ENCODE measurements at regions not wholly inside any gene's neighbourhood (a gene's known extent, or its start where the extent isn't known, plus 50 kb on each side); places are given as distances from the start of the nearest gene placed in this dataset.

- Histone ChIP-seq H3K9me3 (ENCODE audit: low read length) (no peaks in the 10 kb centered on the region), H3K36me3 (ENCODE audit: insufficient read depth, low read length) (no peaks in the 10 kb centered on the region), H3K27me3 (ENCODE audit: insufficient read depth, low read length) (no peaks in the 10 kb centered on the region), H3K4me3 (ENCODE audit: low read length) (no peak overlapping the region), H3K4me1 (ENCODE audit: insufficient read depth, low read length) (peaks cover 9% of the 10 kb centered on the region), H2AFZ (ENCODE audit: low read depth, low read length) (peak overlapping the region; percentile 40)
Observed at GRCh38 chr13:67298297-67298696, 68.2 kb upstream of the PCDH9 start.

- H2AFZ ChIP-seq (ENCODE audit: low read depth, low read length): no peak overlapping the region
- H3K27me3 ChIP-seq (ENCODE audit: insufficient read depth, low read length): no peaks in the 10 kb centered on the region
- no peak overlapping the region for H3K4me3 ChIP-seq (ENCODE audit: low read length)
- H3K9me3 ChIP-seq (ENCODE audit: low read length): no peaks in the 10 kb centered on the region
- no peaks in the 10 kb centered on the region for H3K36me3 ChIP-seq (ENCODE audit: insufficient read depth, low read length)
- H3K4me1 ChIP-seq (ENCODE audit: insufficient read depth, low read length): peaks cover 9% of the 10 kb centered on the region
Observed at GRCh38 chr13:67296511-67296910, 66.4 kb upstream of the PCDH9 start.

DNA sequence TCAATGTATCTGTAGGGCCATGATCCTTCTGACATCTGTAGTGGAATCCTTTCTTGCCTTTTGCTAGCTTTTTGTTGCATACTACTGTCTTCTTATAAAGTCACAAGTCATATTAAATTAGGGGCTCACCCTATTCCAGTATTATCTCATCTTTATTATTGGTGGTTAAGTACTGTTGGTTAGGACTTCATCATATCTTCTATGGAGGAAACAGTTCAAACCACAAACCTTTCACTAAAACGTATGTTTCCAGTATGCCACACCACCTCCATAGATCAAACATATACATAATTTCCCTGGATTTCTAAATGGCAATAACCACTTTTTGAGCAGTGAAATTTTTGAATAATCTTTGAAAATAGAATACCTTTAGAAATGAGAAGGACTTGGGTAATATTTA lies 62.8 kb upstream of the PCDH9 start:
- Histone ChIP-seq H2AFZ (ENCODE audit: low read depth, low read length) (no peak overlapping the region), H3K27me3 (ENCODE audit: insufficient read depth, low read length) (no peaks in the 10 kb centered on the region), H3K4me3 (ENCODE audit: low read length) (no peak overlapping the region)

GRCh38 chr13:67285611-67286010 lies 55.5 kb upstream of the PCDH9 start:
- H3K36me3 ChIP-seq (ENCODE audit: insufficient read depth, low read length): no peaks in the 10 kb centered on the region
- no peak overlapping the region for H2AFZ ChIP-seq (ENCODE audit: low read depth, low read length)
- H3K9me3 ChIP-seq (ENCODE audit: low read length): no peaks in the 10 kb centered on the region
- no peak overlapping the region for H3K4me3 ChIP-seq (ENCODE audit: low read length)
- H3K27me3 ChIP-seq (ENCODE audit: insufficient read depth, low read length): no peaks in the 10 kb centered on the region
- no peaks in the 10 kb centered on the region for H3K4me1 ChIP-seq (ENCODE audit: insufficient read depth, low read length)

More for the DNA sequence above, 62.8 kb upstream of the PCDH9 start:
- Histone ChIP-seq H3K9me3 (ENCODE audit: low read length) (no peaks in the 10 kb centered on the region), H3K4me1 (ENCODE audit: insufficient read depth, low read length) (peaks cover 3% of the 10 kb centered on the region), H3K36me3 (ENCODE audit: insufficient read depth, low read length) (no peaks in the 10 kb centered on the region)

DNA sequence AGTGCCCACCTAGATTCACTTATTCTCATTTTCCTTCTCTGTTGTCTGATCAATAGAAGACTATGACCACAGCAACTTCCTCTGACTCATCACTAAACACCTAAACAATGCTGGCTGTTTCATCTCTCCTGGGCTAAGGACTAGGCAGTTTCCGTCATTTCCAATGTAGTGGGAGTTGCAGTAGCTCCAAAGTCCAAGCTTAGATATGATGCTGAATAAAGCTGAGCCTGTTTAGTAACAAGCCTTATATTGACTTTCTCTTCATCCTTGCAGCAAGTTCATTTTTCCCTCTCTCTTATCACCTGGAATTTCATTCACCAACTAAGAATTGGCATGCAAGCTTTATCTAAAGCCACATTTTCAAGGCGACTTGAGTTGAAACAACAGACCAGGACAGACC lies 53.5 kb upstream of the PCDH9 start:
- H3K9me3 ChIP-seq (ENCODE audit: low read length): no peaks in the 10 kb centered on the region

DNA sequence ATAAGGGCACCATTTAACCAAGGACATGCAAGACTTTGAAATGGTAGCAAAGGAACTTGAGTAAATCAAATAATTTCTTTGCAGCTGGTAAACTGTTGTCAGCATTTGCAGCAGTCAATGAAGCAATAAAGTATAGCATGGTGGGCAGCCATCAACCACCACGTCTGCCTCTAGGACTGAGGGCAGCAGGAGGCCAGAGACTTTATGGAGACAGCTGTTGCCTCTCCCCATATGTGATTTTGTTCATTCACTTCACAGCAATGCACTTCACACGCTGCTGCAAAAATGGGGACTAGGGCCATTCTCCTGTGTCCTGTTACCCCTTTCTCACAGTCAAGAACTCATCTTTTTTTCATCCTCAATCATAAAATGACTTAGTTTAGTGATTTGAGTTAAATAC lies 51.3 kb upstream of the PCDH9 start:
- H3K9me3 ChIP-seq (ENCODE audit: low read length): no peaks in the 10 kb centered on the region
- H3K36me3 ChIP-seq (ENCODE audit: insufficient read depth, low read length): no peaks in the 10 kb centered on the region
- no peak overlapping the region for H3K4me3 ChIP-seq (ENCODE audit: low read length)
- peaks cover 5% of the 10 kb centered on the region for H3K4me1 ChIP-seq (ENCODE audit: insufficient read depth, low read length)
- H2AFZ ChIP-seq (ENCODE audit: low read depth, low read length): no peak overlapping the region
- no peaks in the 10 kb centered on the region for H3K27me3 ChIP-seq (ENCODE audit: insufficient read depth, low read length)

More for the DNA sequence above, 53.5 kb upstream of the PCDH9 start:
- H3K27me3 ChIP-seq (ENCODE audit: insufficient read depth, low read length): no peaks in the 10 kb centered on the region
- peaks cover under 1% of the 10 kb centered on the region for H3K4me1 ChIP-seq (ENCODE audit: insufficient read depth, low read length)
- no peak overlapping the region for H2AFZ ChIP-seq (ENCODE audit: low read depth, low read length)
- no peaks in the 10 kb centered on the region for H3K36me3 ChIP-seq (ENCODE audit: insufficient read depth, low read length)
- no peak overlapping the region for H3K4me3 ChIP-seq (ENCODE audit: low read length)

Data from neuron (in vitro differentiated cells).